ENCODE measurements at regions not wholly inside any gene's neighbourhood (a gene's known extent, or its start where the extent isn't known, plus 50 kb on each side); places are given as distances from the start of the nearest gene placed in this dataset.

GRCh38 chr7:12004581-12004980 lies 172.6 kb upstream of the THSD7A start:
- TF ChIP-seq CTCF (IDR thresholded peaks at IDR 0.05; ENCODE audit: poor library complexity) = no peak
- TF ChIP-seq EZH2phosphoT487 (IDR thresholded peaks at IDR 0.05; ENCODE audit: low read depth, severe bottlenecking, unreplicated experiment) = no peak

Data from hepatocyte (in vitro differentiated cells).